ENCODE measurements at regions not wholly inside any gene's neighbourhood (a gene's known extent, or its start where the extent isn't known, plus 50 kb on each side); places are given as distances from the start of the nearest gene placed in this dataset.

DNA sequence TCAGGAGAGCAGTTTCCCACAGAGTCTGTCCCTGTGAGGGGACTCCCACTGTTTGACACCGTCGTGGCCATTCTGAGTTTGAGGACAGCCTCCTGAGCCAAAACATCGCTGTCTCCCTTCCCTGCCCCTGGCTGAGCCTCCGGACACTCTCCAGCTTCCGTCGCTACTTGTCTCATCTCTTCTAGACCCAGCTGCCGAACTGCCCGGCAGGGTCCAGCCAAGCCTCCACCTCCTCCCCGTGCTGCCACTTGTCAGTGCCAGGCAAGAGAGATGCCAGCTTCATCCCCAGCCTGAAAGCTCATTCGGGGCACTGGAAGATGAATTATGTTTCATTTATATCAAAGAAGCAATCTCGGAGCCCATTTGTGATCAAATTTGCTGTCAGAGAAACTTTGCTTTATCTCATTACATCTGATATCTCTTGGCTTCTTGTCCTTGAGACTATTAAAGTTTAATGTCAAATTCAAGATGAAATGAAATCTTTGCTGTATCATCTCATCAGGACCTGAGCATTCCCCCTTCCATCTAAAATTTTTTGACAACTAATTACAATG, 283.9 kb downstream of the BUD13 start:
- no peaks in the 10 kb centered on the region for H3K36me3 ChIP-seq (ENCODE audit: insufficient read depth, low read length)
- no peak overlapping the region for H3K27ac ChIP-seq (ENCODE audit: low read length)
- no peaks in the 10 kb centered on the region for H3K27me3 ChIP-seq (ENCODE audit: insufficient read depth, low read depth, low read length)
- no peak overlapping the region for H3K4me2 ChIP-seq (ENCODE audit: low read length)
- no peaks in the 10 kb centered on the region for H3F3A ChIP-seq (ENCODE audit: insufficient read depth, low read length, poor library complexity, severe bottlenecking)
- TF ChIP-seq POLR2AphosphoS5 (IDR thresholded peaks at IDR 0.05), result no peak
- TF ChIP-seq RAD21 (conservative IDR thresholded peaks at IDR 0.05), result no peak
- TF ChIP-seq TAF1 (IDR thresholded peaks at IDR 0.05; ENCODE audit: low read depth), result no peak
- TF ChIP-seq, protein P1, sequence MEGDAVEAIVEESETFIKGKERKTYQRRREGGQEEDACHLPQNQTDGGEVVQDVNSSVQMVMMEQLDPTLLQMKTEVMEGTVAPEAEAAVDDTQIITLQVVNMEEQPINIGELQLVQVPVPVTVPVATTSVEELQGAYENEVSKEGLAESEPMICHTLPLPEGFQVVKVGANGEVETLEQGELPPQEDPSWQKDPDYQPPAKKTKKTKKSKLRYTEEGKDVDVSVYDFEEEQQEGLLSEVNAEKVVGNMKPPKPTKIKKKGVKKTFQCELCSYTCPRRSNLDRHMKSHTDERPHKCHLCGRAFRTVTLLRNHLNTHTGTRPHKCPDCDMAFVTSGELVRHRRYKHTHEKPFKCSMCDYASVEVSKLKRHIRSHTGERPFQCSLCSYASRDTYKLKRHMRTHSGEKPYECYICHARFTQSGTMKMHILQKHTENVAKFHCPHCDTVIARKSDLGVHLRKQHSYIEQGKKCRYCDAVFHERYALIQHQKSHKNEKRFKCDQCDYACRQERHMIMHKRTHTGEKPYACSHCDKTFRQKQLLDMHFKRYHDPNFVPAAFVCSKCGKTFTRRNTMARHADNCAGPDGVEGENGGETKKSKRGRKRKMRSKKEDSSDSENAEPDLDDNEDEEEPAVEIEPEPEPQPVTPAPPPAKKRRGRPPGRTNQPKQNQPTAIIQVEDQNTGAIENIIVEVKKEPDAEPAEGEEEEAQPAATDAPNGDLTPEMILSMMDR (IDR thresholded peaks at IDR 0.05; ENCODE audit: poor library complexity, severe bottlenecking), result no peak
- TF ChIP-seq, protein P2, sequence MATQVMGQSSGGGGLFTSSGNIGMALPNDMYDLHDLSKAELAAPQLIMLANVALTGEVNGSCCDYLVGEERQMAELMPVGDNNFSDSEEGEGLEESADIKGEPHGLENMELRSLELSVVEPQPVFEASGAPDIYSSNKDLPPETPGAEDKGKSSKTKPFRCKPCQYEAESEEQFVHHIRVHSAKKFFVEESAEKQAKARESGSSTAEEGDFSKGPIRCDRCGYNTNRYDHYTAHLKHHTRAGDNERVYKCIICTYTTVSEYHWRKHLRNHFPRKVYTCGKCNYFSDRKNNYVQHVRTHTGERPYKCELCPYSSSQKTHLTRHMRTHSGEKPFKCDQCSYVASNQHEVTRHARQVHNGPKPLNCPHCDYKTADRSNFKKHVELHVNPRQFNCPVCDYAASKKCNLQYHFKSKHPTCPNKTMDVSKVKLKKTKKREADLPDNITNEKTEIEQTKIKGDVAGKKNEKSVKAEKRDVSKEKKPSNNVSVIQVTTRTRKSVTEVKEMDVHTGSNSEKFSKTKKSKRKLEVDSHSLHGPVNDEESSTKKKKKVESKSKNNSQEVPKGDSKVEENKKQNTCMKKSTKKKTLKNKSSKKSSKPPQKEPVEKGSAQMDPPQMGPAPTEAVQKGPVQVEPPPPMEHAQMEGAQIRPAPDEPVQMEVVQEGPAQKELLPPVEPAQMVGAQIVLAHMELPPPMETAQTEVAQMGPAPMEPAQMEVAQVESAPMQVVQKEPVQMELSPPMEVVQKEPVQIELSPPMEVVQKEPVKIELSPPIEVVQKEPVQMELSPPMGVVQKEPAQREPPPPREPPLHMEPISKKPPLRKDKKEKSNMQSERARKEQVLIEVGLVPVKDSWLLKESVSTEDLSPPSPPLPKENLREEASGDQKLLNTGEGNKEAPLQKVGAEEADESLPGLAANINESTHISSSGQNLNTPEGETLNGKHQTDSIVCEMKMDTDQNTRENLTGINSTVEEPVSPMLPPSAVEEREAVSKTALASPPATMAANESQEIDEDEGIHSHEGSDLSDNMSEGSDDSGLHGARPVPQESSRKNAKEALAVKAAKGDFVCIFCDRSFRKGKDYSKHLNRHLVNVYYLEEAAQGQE (IDR thresholded peaks at IDR 0.05; ENCODE audit: borderline replicate concordance), result no peak
- no peak for TF ChIP-seq EZH2 (IDR thresholded peaks at IDR 0.05; ENCODE audit: borderline replicate concordance, insufficient read depth, low read length, poor library complexity, severe bottlenecking)
- no peak for TF ChIP-seq MXI1 (conservative IDR thresholded peaks at IDR 0.05; ENCODE audit: poor library complexity, severe bottlenecking)
- H3K9ac ChIP-seq (ENCODE audit: low read length), result no peak overlapping the region
- no peaks in the 10 kb centered on the region for H4K20me1 ChIP-seq (ENCODE audit: insufficient read depth)
- H2AFZ ChIP-seq (ENCODE audit: low read depth, low read length), result no peak overlapping the region
- no peaks in the 10 kb centered on the region for H3K9me3 ChIP-seq (ENCODE audit: low read length)
- H3K79me2 ChIP-seq (replicated peaks; ENCODE audit: insufficient read depth, low read length), result no peaks in the 10 kb centered on the region
- no peaks in the 10 kb centered on the region for H3K9me2 ChIP-seq (ENCODE audit: insufficient read depth, low read length)
- no peak overlapping the region for H3K4me3 ChIP-seq (ENCODE audit: low read length)

DNA sequence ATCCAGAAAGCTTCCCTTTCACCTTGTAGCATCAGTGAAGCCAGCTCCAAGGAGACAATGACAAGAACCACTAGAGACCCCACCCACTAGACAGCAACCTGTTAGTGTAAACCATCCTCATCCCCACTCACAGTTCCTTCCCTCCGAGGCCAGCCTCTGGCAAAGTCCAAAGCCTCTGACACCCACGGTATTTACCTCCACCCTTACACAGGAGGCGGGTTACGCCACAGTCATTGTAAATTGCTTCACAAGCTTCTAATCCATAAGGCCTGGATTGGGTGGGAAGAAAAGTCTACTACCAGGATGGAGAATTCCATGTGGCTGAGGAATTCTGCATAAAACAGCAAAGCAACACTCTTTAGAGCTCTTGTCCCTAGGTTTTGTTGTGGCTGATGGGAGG, 287.4 kb downstream of the BUD13 start:
- no peaks in the 10 kb centered on the region for H3K27me3 ChIP-seq (ENCODE audit: insufficient read depth, low read depth, low read length)
- no peaks in the 10 kb centered on the region for H3K79me2 ChIP-seq (replicated peaks; ENCODE audit: insufficient read depth, low read length)
- H3K9me3 ChIP-seq (ENCODE audit: low read length), result no peaks in the 10 kb centered on the region
- no peaks in the 10 kb centered on the region for H3F3A ChIP-seq (ENCODE audit: insufficient read depth, low read length, poor library complexity, severe bottlenecking)
- no peaks in the 10 kb centered on the region for H3K9me2 ChIP-seq (ENCODE audit: insufficient read depth, low read length)
- H3K36me3 ChIP-seq (ENCODE audit: insufficient read depth, low read length), result no peaks in the 10 kb centered on the region
- H3K27ac ChIP-seq (ENCODE audit: low read length), result no peak overlapping the region
- TF ChIP-seq POLR2AphosphoS5 (IDR thresholded peaks at IDR 0.05) (no peak), RAD21 (conservative IDR thresholded peaks at IDR 0.05) (no peak), SMC3 (conservative IDR thresholded peaks at IDR 0.05; ENCODE audit: poor library complexity) (no peak), EZH2 (IDR thresholded peaks at IDR 0.05; ENCODE audit: borderline replicate concordance, insufficient read depth, low read length, poor library complexity, severe bottlenecking) (no peak), TAF1 (IDR thresholded peaks at IDR 0.05; ENCODE audit: low read depth) (no peak)
- TF ChIP-seq, protein P1 (IDR thresholded peaks at IDR 0.05; ENCODE audit: poor library complexity, severe bottlenecking), result no peak
- H2AFZ ChIP-seq (ENCODE audit: low read depth, low read length), result no peak overlapping the region
- H3K4me2 ChIP-seq (ENCODE audit: low read length), result no peak overlapping the region
- no peak overlapping the region for H3K9ac ChIP-seq (ENCODE audit: low read length)
- H3K4me3 ChIP-seq (ENCODE audit: low read length), result no peak overlapping the region
- no peaks in the 10 kb centered on the region for H4K20me1 ChIP-seq (ENCODE audit: insufficient read depth)

Data from neural cell (in vitro differentiated cells).